Gastrocnemius medialis (tissue), 4 donors: ENCODE measurements at regions not wholly inside any gene's neighbourhood (a gene's known extent, or its start where the extent isn't known, plus 50 kb on each side); places are given as distances from the start of the nearest gene placed in this dataset.

ENCODE experiments used
- CTCF ChIP-seq, 5 experiments: fragments of 450-650 bp in 3 of 5; fragments of 200-600 bp in 2 of 5; sonication (generic) in 2 of 5; IDR thresholded peaks in 4 of 5; conservative IDR thresholded peaks in 1 of 5; 1 replicate in 4 of 5; 2 replicates in 1 of 5; pipeline ENCODE4 v1.5.1; 2016 to 2019; ENCODE audit warnings: antibody characterized with exemption in 5 of 5, mild to moderate bottlenecking in 3 of 5, moderate library complexity in 3 of 5
- POLR2A ChIP-seq, 2 donors: fragments of 450-650 bp; IDR thresholded peaks; one replicate each; pipeline ENCODE4 v1.6.1; 2017; ENCODE audit warnings: antibody characterized with exemption in 2 of 2, mild to moderate bottlenecking in 2 of 2, moderate library complexity in 2 of 2

GRCh38 chr13:109840893-109841287, 54.5 kb upstream of the IRS2 start:
- no peak for TF ChIP-seq POLR2A (IDR thresholded peaks at IDR 0.05)
- no peak for TF ChIP-seq CTCF (IDR thresholded peaks at IDR 0.05 in 4 of 5, conservative IDR thresholded peaks at IDR 0.05 in 1 of 5)
